HFF-Myc (cell line): ENCODE measurements at regions not wholly inside any gene's neighbourhood (a gene's known extent, or its start where the extent isn't known, plus 50 kb on each side); places are given as distances from the start of the nearest gene placed in this dataset.
"Not testable (repeated sequence)": the region's sequence is repeated elsewhere in the genome, so short reads cannot be mapped to it uniquely, and the experiment has no call there.

Experiments used
- DNase-seq: peaks from one replicate; pipeline ENCODE4 v3.0.0-alpha.2; 2011; ENCODE audit warnings: low read depth; ENCODE audit errors: extremely low read depth
- H3K4me3 ChIP-seq: replicated peaks from 2 replicates; pipeline ENCODE4 v1.5.1; 2011; ENCODE audit warnings: low read depth, mild to moderate bottlenecking, control low read depth, low read length
- TF ChIP-seq, protein P1 (sequence below): IDR thresholded peaks from 2 replicates; pipeline ENCODE4 v1.5.1; 2012; ENCODE audit warnings: mild to moderate bottlenecking, low read depth, low read length, control low read depth; ENCODE audit errors: missing control alignments

DNA sequence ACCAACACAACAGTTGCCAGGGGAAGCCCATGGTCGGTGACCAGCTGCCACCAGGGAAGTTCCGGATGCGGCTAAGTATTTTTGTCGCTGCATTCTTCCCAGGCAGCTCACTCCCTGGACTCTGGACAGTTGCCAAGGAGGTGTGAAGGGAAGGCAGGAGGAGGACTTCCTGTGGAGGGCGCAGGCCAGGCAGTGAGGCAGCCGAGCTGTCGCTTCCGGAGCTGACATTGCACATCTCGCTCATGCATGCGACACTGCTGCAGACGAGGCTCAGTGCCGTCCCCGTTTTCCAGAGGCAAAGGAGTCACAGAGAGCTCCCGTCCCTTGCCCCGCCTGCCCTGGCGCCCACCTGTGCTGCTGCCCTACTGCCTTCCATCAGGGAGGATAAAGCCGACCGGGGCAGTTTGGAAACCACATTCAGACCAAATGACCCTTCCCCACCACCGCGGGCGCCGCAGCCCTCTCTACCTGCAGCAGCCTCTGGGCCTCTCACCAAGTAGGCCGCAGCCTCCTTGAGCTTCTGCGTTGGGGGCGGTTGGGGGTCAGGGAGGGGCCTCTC is 81.4 kb downstream of the NENF start:
- TF ChIP-seq, protein P1, sequence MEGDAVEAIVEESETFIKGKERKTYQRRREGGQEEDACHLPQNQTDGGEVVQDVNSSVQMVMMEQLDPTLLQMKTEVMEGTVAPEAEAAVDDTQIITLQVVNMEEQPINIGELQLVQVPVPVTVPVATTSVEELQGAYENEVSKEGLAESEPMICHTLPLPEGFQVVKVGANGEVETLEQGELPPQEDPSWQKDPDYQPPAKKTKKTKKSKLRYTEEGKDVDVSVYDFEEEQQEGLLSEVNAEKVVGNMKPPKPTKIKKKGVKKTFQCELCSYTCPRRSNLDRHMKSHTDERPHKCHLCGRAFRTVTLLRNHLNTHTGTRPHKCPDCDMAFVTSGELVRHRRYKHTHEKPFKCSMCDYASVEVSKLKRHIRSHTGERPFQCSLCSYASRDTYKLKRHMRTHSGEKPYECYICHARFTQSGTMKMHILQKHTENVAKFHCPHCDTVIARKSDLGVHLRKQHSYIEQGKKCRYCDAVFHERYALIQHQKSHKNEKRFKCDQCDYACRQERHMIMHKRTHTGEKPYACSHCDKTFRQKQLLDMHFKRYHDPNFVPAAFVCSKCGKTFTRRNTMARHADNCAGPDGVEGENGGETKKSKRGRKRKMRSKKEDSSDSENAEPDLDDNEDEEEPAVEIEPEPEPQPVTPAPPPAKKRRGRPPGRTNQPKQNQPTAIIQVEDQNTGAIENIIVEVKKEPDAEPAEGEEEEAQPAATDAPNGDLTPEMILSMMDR, result no peak
- H3K4me3 ChIP-seq, result no peak overlapping the region
- DNase-seq, result peak; percentile 15

DNA sequence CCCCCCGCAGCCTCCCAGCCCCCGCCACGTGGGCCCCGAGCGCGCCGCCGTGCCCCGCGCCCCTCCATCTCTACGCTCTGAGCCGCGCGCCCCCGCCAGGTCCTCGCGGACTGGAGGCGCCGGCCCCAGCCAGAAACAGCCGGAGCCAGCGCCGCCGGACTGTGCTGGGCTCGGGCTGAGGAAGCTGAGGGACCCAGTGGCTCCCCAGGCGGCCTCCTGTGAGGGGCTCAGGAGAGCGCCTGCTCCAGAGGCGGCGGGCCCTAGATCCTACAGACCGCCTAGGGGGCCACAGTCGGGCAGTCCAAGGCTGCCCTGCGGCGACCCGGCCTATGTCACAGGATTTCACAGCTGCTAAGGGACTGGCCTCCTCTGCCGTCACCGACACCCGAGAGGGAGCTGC is 82.1 kb downstream of the NENF start:
- H3K4me3 ChIP-seq, result no peak overlapping the region
- no peak for DNase-seq

GRCh38 chr1:212515329-212515760 is 82.6 kb downstream of the NENF start:
- DNase-seq, result no peak
- TF ChIP-seq, protein P1, result no peak
- no peak overlapping the region for H3K4me3 ChIP-seq

More for the DNA sequence above, 82.1 kb downstream of the NENF start:
- TF ChIP-seq, protein P1, result no peak

GRCh38 chr1:212516012-212516411 is 83.3 kb downstream of the NENF start:
- DNase-seq, H3K4me3 ChIP-seq: not testable (repeated sequence)

DNA sequence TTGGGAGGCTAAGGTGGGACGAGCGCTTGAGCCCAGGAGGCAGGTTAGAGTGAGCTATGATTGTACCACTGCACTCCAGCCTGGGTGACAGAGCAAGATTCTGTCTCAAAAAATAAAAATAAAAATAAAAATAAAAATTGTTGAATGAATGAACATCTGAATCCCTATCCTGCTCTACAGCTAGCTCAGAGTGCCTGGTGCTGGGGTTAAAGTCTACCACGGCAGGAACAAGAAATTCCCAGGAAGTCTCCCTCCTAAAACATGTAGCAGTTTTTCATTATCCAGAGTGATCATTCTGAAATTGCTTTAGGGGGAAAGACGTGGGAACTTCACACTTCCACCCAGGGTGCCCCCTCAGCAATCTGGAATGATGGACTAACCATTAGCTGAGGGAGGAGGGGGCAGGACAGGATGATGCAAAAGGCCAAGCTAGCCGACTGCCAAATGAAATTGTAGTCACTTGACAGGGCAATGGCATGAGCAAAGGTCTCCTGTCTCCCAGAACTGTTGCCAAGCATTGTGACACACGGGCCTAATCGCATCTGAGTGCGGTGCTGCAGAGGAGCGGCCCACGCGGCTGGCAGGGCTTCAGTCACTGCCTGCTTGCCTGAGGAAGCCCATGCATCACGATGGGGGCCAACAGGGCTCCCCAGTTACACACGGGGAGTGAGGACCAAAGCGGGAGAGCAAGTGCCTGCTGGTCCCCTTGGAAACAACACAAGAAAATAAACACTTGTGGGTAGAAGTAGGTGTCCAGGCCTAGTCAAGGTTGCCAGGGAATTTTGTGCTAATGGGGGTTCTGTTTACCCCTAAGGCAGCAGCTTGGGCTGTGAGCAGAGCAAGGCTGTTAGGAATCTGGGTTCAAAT is 85.7 kb downstream of the NENF start:
- TF ChIP-seq, protein P1, result no peak
- no peak for DNase-seq
- H3K4me3 ChIP-seq, result no peak overlapping the region

- TF ChIP-seq, protein P1, result no peak
- DNase-seq, result no peak
- H3K4me3 ChIP-seq, result no peak overlapping the region
These were observed 86.4 kb downstream of the NENF start for GRCh38 chr1:212519131-212519530.

DNA sequence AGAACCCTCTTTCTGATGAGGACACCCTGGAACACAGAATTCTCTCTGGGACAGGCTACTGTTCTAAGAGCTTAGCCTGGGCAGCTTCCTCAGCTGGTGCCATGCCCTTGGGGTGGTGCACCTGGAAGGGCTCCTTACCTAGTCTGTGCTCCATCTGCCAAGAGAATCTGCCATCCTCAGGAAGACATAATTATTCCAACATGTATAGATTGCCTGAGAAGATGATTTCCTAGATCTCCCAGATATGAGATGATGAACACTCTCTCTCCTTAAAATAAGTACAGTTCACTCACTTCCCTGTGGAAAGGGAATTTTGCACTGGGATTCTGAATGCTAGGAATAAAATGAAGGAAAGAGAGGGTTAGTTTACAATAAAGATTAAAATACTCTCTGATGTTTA is 87.6 kb downstream of the NENF start:
- DNase-seq, result no peak
- H3K4me3 ChIP-seq, result no peak overlapping the region
- TF ChIP-seq, protein P1, result no peak
